ENCODE measurements at regions not wholly inside any gene's neighbourhood (a gene's known extent, or its start where the extent isn't known, plus 50 kb on each side); places are given as distances from the start of the nearest gene placed in this dataset.
"Not testable (repeated sequence)": the region's sequence is repeated elsewhere in the genome, so short reads cannot be mapped to it uniquely, and the experiment has no call there.

- no peak for TF ChIP-seq POLR2A (IDR thresholded peaks at IDR 0.05; ENCODE audit: low read depth)
- no peak for TF ChIP-seq CTCF (IDR thresholded peaks at IDR 0.05)
- TF ChIP-seq POLR2AphosphoS5 (IDR thresholded peaks at IDR 0.05), result no peak
- no peak for TF ChIP-seq EP300 (IDR thresholded peaks at IDR 0.05)
- Histone ChIP-seq H3K27ac (replicated peaks in 1 of 4) (peak overlapping the region in 1 of 4 donors; percentile 28), H3K4me3 (no peak overlapping the region), H3K36me3 (no peaks in the 10 kb centered on the region), H3K27me3 (no peaks in the 10 kb centered on the region), H3K9me3 (peaks cover 0 to 6% (median 3%) of the 10 kb centered on the region in 4 donors), H3K4me1 (no peaks in the 10 kb centered on the region)
- DNase-seq (ENCODE audit: extremely low spot score), result no peak
- intact Hi-C loops (cut with DNase I), result no loop called here
These were observed 868.0 kb downstream of the KCNMA1 start for GRCh38 chr10:76769582-76769981.

- Histone ChIP-seq H3K27me3 (no peaks in the 10 kb centered on the region), H3K4me1 (no peaks in the 10 kb centered on the region), H3K36me3 (no peaks in the 10 kb centered on the region), H3K27ac (replicated peaks in 1 of 4) (peak overlapping the region in 1 of 4 donors; percentile 28), H3K9me3 (peaks cover 0 to 4% (median 2%) of the 10 kb centered on the region in 4 donors), H3K4me3 (no peak overlapping the region)
- intact Hi-C loops (cut with DNase I), result no loop called here
- TF ChIP-seq POLR2AphosphoS5 (IDR thresholded peaks at IDR 0.05) (no peak), POLR2A (IDR thresholded peaks at IDR 0.05; ENCODE audit: low read depth) (no peak), EP300 (IDR thresholded peaks at IDR 0.05) (no peak), CTCF (IDR thresholded peaks at IDR 0.05) (no peak)
- WGBS, result 82% methylated on average over 2 of the region's 2 CpGs
- no peak for DNase-seq (ENCODE audit: extremely low spot score)
These were observed 868.4 kb downstream of the KCNMA1 start for GRCh38 chr10:76769161-76769560.

- WGBS, result 86% methylated on average over 6 of the region's 7 CpGs
- Histone ChIP-seq H3K36me3 (no peaks in the 10 kb centered on the region), H3K4me3 (no peak overlapping the region), H3K4me1 (no peaks in the 10 kb centered on the region), H3K27ac (replicated peaks in 1 of 4) (no peak overlapping the region), H3K27me3 (no peaks in the 10 kb centered on the region), H3K9me3 (no peaks in the 10 kb centered on the region)
- no peak for TF ChIP-seq CTCF (IDR thresholded peaks at IDR 0.05)
- TF ChIP-seq EP300 (IDR thresholded peaks at IDR 0.05), result no peak
- TF ChIP-seq POLR2A (IDR thresholded peaks at IDR 0.05; ENCODE audit: low read depth), result no peak
- no peak for TF ChIP-seq POLR2AphosphoS5 (IDR thresholded peaks at IDR 0.05)
- intact Hi-C loops (cut with DNase I), result no loop called here
- no peak for DNase-seq (ENCODE audit: extremely low spot score)
These were observed 870.9 kb downstream of the KCNMA1 start for GRCh38 chr10:76766682-76767081.

- DNase-seq (ENCODE audit: extremely low spot score); H3K27ac ChIP-seq (replicated peaks in 1 of 4); H3K4me3 ChIP-seq; intact Hi-C loops (cut with DNase I); H3K36me3 ChIP-seq; H3K27me3 ChIP-seq; H3K4me1 ChIP-seq; H3K9me3 ChIP-seq: not testable (repeated sequence)
- 91% methylated on average over 3 of the region's 3 CpGs for WGBS
These were observed 872.7 kb downstream of the KCNMA1 start for GRCh38 chr10:76764921-76765320.

GRCh38 chr10:76764177-76764576 is 873.4 kb downstream of the KCNMA1 start:
- 82% methylated on average over 3 of the region's 3 CpGs for WGBS
- Histone ChIP-seq H3K4me3 (no peak overlapping the region), H3K27ac (replicated peaks in 1 of 4) (no peak overlapping the region), H3K27me3 (no peaks in the 10 kb centered on the region), H3K36me3 (no peaks in the 10 kb centered on the region), H3K4me1 (no peaks in the 10 kb centered on the region), H3K9me3 (no peaks in the 10 kb centered on the region)
- no peak for TF ChIP-seq CTCF (IDR thresholded peaks at IDR 0.05)
- TF ChIP-seq POLR2A (IDR thresholded peaks at IDR 0.05; ENCODE audit: low read depth), result no peak
- no peak for TF ChIP-seq EP300 (IDR thresholded peaks at IDR 0.05)
- TF ChIP-seq POLR2AphosphoS5 (IDR thresholded peaks at IDR 0.05), result no peak
- no peak for DNase-seq (ENCODE audit: extremely low spot score)
- intact Hi-C loops (cut with DNase I), result no loop called here

Data from esophagus muscularis mucosa (tissue), 4 donors.